Endodermal cell (in vitro differentiated cells): ENCODE measurements at regions not wholly inside any gene's neighbourhood (a gene's known extent, or its start where the extent isn't known, plus 50 kb on each side); places are given as distances from the start of the nearest gene placed in this dataset.

Experiments
- DNase-seq: peaks from one replicate; pipeline ENCODE4 v3.0.0-alpha.2; 2017
- H3K27ac ChIP-seq: 2 replicates; pipeline ENCODE4 v1.5.1; 2013; ENCODE audit warnings: mild to moderate bottlenecking, low read depth, low read length, moderate library complexity
- H3K27me3 ChIP-seq: 2 replicates; pipeline ENCODE4 v1.6.1; 2013; ENCODE audit warnings: mild to moderate bottlenecking, low read length, moderate library complexity; ENCODE audit not compliant: insufficient read depth, control insufficient read depth, poor library complexity, severe bottlenecking
- H3K36me3 ChIP-seq: 2 replicates; pipeline ENCODE4 v1.7.0; 2013; ENCODE audit warnings: mild to moderate bottlenecking, low read length, moderate library complexity; ENCODE audit not compliant: control insufficient read depth, insufficient read depth
- H3K4me1 ChIP-seq: one replicate; pipeline ENCODE4 v1.7.0; 2013; ENCODE audit warnings: low read length; ENCODE audit not compliant: control insufficient read depth, insufficient read depth
- H3K4me3 ChIP-seq: 2 replicates; pipeline ENCODE4 v1.5.1; 2013; ENCODE audit warnings: mild to moderate bottlenecking, low read length, moderate library complexity
- H3K9ac ChIP-seq: 2 replicates; pipeline ENCODE4 v1.6.1; 2013; ENCODE audit warnings: mild to moderate bottlenecking, low read length, moderate library complexity; ENCODE audit not compliant: poor library complexity, severe bottlenecking; ENCODE audit errors: extremely low read depth
- H3K9me3 ChIP-seq: 2 replicates; pipeline ENCODE4 v1.6.1; 2013; ENCODE audit warnings: mild to moderate bottlenecking, low read length, moderate library complexity; ENCODE audit not compliant: control insufficient read depth
- H3K27ac Mint-ChIP-seq: 2 replicates; pipeline ENCODE4 v1.8.0; 2020; ENCODE audit warnings: mixed read lengths
- H3K27me3 Mint-ChIP-seq: 2 replicates; pipeline ENCODE4 v1.8.0; 2021; ENCODE audit warnings: mild to moderate bottlenecking, mixed read lengths; ENCODE audit not compliant: insufficient read depth
- H3K36me3 Mint-ChIP-seq: 2 replicates; pipeline ENCODE4 v1.8.0; 2020; ENCODE audit warnings: low read depth, mixed read lengths
- H3K4me1 Mint-ChIP-seq: 2 replicates; pipeline ENCODE4 v1.8.0; 2020; ENCODE audit warnings: mixed read lengths
- H3K4me3 Mint-ChIP-seq: 2 replicates; pipeline ENCODE4 v1.8.0; 2020; ENCODE audit warnings: mild to moderate bottlenecking, moderate library complexity, mixed read lengths
- H3K9me3 Mint-ChIP-seq: 2 replicates; pipeline ENCODE4 v1.8.0; 2020; ENCODE audit warnings: mild to moderate bottlenecking, mixed read lengths
- WGBS, 2 experiments: methylation state at CpG; one replicate each; pipeline versions ENCODE4 v1.1.5 to v1.1.7; 2013; ENCODE audit warnings: missing lambda C conversion rate in 2 of 2, mixed read lengths in 1 of 2; ENCODE audit not compliant: insufficient coverage in 1 of 2, insufficient read length in 1 of 2; 5-methylcytosine and 5-hydroxymethylcytosine counted together
- TF ChIP-seq, protein P1 (sequence below): fragments of 200-600 bp; sonication (generic); conservative IDR thresholded peaks from 2 replicates; pipeline ENCODE4 v1.5.0; 2021; ENCODE audit warnings: antibody characterized with exemption, mild to moderate bottlenecking

GRCh38 chr5:124179819-124180218 lies 566.6 kb downstream of the ZNF608 start:
- DNase-seq, result no peak
- peaks cover 21% of the 10 kb centered on the region for H3K9me3 Mint-ChIP-seq
- Histone ChIP-seq H3K27ac (no peak overlapping the region), H3K4me3 (no peak overlapping the region), H3K9ac (no peak overlapping the region), H3K9me3 (peaks cover 21% of the 10 kb centered on the region), H3K36me3 (no peaks in the 10 kb centered on the region), H3K27me3 (no peaks in the 10 kb centered on the region), H3K4me1 (no peaks in the 10 kb centered on the region)
- H3K27me3 Mint-ChIP-seq, result no peaks in the 10 kb centered on the region
- peaks cover 2% of the 10 kb centered on the region for H3K36me3 Mint-ChIP-seq
- TF ChIP-seq, protein P1, sequence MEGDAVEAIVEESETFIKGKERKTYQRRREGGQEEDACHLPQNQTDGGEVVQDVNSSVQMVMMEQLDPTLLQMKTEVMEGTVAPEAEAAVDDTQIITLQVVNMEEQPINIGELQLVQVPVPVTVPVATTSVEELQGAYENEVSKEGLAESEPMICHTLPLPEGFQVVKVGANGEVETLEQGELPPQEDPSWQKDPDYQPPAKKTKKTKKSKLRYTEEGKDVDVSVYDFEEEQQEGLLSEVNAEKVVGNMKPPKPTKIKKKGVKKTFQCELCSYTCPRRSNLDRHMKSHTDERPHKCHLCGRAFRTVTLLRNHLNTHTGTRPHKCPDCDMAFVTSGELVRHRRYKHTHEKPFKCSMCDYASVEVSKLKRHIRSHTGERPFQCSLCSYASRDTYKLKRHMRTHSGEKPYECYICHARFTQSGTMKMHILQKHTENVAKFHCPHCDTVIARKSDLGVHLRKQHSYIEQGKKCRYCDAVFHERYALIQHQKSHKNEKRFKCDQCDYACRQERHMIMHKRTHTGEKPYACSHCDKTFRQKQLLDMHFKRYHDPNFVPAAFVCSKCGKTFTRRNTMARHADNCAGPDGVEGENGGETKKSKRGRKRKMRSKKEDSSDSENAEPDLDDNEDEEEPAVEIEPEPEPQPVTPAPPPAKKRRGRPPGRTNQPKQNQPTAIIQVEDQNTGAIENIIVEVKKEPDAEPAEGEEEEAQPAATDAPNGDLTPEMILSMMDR, result no peak
- WGBS, 2 experiments, result 60% methylated on average over 1 of the region's 1 CpG; no CpG with 5 or more reads in 1 of the 2 experiments
- no peak overlapping the region for H3K4me3 Mint-ChIP-seq
- H3K4me1 Mint-ChIP-seq, result no peaks in the 10 kb centered on the region
- H3K27ac Mint-ChIP-seq, result no peak overlapping the region

DNA sequence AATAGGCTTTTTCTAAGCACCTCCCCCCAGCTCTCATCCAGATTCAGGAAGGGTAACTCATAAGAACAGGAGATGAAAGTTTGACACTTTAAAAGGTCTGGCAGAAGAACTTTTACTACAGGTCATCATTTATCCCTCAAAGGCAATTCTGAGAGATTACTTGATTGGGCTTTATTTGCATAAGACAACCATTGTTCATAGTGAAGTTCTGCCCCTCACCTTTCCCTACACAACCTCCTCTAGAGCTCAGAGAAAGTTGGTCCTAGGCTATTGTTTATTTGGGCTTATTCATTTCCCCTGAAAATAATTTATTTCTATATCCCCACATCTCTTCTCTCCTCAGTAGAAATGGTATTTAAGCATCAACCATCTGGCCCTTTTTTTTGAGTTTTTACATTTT lies 568.4 kb downstream of the ZNF608 start:
- H3K9ac ChIP-seq, result no peak overlapping the region
- no peak for DNase-seq
- no peaks in the 10 kb centered on the region for H3K36me3 ChIP-seq
- peaks cover 33% of the 10 kb centered on the region for H3K9me3 ChIP-seq
- Mint-ChIP-seq H3K4me1 (no peaks in the 10 kb centered on the region), H3K27ac (no peak overlapping the region), H3K36me3 (peaks cover 8% of the 10 kb centered on the region), H3K9me3 (peaks cover 30% of the 10 kb centered on the region), H3K4me3 (no peak overlapping the region), H3K27me3 (no peaks in the 10 kb centered on the region)
- H3K4me1 ChIP-seq, result no peaks in the 10 kb centered on the region
- TF ChIP-seq, protein P1, result no peak
- no peak overlapping the region for H3K4me3 ChIP-seq
- H3K27ac ChIP-seq, result no peak overlapping the region
- H3K27me3 ChIP-seq, result no peaks in the 10 kb centered on the region

DNA sequence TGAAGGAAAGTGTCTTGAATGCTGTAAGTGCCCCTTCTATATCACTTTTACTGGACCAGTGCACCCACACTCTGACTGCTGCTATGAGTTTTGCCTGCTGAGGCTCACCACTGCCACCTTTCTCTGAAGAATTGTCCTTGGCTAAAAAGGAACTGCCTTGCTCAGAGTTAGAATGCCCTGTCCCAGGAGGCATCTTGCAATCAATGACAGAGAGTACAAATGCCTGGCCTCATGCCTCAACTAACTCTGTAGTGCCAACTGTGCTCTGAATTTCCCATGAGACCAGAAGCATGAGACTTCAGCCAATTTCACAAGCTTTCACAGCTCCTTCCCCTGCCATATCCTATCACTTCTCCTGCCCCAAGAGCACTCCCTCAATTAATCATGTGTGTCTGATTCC lies 569.7 kb downstream of the ZNF608 start:
- no peaks in the 10 kb centered on the region for H3K4me1 Mint-ChIP-seq

More for the DNA sequence above, 569.7 kb downstream of the ZNF608 start:
- Histone ChIP-seq H3K4me1 (no peaks in the 10 kb centered on the region), H3K27me3 (no peaks in the 10 kb centered on the region), H3K9me3 (peaks cover 44% of the 10 kb centered on the region), H3K4me3 (no peak overlapping the region), H3K9ac (no peak overlapping the region), H3K27ac (no peak overlapping the region), H3K36me3 (no peaks in the 10 kb centered on the region)
- peaks cover 42% of the 10 kb centered on the region for H3K9me3 Mint-ChIP-seq
- peak; percentile 36 for DNase-seq
- TF ChIP-seq, protein P1, result peak; percentile 43
- no peaks in the 10 kb centered on the region for H3K27me3 Mint-ChIP-seq
- no peak overlapping the region for H3K27ac Mint-ChIP-seq
- peaks cover 10% of the 10 kb centered on the region for H3K36me3 Mint-ChIP-seq
- no peak overlapping the region for H3K4me3 Mint-ChIP-seq
